Peyer's patch (tissue), 4 donors: ENCODE measurements at regions not wholly inside any gene's neighbourhood (a gene's known extent, or its start where the extent isn't known, plus 50 kb on each side); places are given as distances from the start of the nearest gene placed in this dataset.

ENCODE experiments used
- POLR2A ChIP-seq, 2 donors: fragments of 450-650 bp; IDR thresholded peaks; one replicate each; pipeline ENCODE4 v1.5.1; 2017; ENCODE audit warnings: antibody characterized with exemption in 2 of 2, mild to moderate bottlenecking in 2 of 2, moderate library complexity in 2 of 2
- TF ChIP-seq, protein P1 (sequence below), 6 experiments: fragments of 450-650 bp in 4 of 6; fragments of 200-600 bp in 2 of 6; sonication (generic) in 1 of 6; IDR thresholded peaks; one replicate each; pipeline ENCODE4 v1.5.1; 2017 to 2019; ENCODE audit warnings: antibody characterized with exemption in 6 of 6, mild to moderate bottlenecking in 3 of 6, moderate library complexity in 1 of 6

- TF ChIP-seq POLR2A (IDR thresholded peaks at IDR 0.05), result no peak
- TF ChIP-seq, protein P1, sequence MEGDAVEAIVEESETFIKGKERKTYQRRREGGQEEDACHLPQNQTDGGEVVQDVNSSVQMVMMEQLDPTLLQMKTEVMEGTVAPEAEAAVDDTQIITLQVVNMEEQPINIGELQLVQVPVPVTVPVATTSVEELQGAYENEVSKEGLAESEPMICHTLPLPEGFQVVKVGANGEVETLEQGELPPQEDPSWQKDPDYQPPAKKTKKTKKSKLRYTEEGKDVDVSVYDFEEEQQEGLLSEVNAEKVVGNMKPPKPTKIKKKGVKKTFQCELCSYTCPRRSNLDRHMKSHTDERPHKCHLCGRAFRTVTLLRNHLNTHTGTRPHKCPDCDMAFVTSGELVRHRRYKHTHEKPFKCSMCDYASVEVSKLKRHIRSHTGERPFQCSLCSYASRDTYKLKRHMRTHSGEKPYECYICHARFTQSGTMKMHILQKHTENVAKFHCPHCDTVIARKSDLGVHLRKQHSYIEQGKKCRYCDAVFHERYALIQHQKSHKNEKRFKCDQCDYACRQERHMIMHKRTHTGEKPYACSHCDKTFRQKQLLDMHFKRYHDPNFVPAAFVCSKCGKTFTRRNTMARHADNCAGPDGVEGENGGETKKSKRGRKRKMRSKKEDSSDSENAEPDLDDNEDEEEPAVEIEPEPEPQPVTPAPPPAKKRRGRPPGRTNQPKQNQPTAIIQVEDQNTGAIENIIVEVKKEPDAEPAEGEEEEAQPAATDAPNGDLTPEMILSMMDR (IDR thresholded peaks at IDR 0.05), result no peak
Measured at GRCh38 chr14:29310210-29310609, 543.6 kb downstream of the FOXG1 start.
